22Rv1 (cell line): ENCODE measurements at regions not wholly inside any gene's neighbourhood (a gene's known extent, or its start where the extent isn't known, plus 50 kb on each side); places are given as distances from the start of the nearest gene placed in this dataset.

Experiments
- H3K27ac ChIP-seq: fragments of 450-650 bp; 2 replicates; pipeline ENCODE4 v1.5.1; 2017
- ZFX ChIP-seq: fragments of 450-650 bp; IDR thresholded peaks from 2 replicates; pipeline ENCODE4 v1.6.1; 2017; ENCODE audit warnings: antibody characterized with exemption, borderline replicate concordance
- TF ChIP-seq, protein P1 (sequence below): fragments of 450-650 bp; IDR thresholded peaks from 2 replicates; pipeline ENCODE4 v1.5.1; 2017; ENCODE audit warnings: mild to moderate bottlenecking

- TF ChIP-seq ZFX = no peak
- TF ChIP-seq, protein P1, sequence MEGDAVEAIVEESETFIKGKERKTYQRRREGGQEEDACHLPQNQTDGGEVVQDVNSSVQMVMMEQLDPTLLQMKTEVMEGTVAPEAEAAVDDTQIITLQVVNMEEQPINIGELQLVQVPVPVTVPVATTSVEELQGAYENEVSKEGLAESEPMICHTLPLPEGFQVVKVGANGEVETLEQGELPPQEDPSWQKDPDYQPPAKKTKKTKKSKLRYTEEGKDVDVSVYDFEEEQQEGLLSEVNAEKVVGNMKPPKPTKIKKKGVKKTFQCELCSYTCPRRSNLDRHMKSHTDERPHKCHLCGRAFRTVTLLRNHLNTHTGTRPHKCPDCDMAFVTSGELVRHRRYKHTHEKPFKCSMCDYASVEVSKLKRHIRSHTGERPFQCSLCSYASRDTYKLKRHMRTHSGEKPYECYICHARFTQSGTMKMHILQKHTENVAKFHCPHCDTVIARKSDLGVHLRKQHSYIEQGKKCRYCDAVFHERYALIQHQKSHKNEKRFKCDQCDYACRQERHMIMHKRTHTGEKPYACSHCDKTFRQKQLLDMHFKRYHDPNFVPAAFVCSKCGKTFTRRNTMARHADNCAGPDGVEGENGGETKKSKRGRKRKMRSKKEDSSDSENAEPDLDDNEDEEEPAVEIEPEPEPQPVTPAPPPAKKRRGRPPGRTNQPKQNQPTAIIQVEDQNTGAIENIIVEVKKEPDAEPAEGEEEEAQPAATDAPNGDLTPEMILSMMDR = no peak
- no peak overlapping the region for H3K27ac ChIP-seq
Measured at GRCh38 chr2:120678251-120678650, 57.4 kb upstream of the GLI2 start.

GRCh38 chr2:120678926-120679325 lies 56.7 kb upstream of the GLI2 start:
- TF ChIP-seq ZFX = no peak
- TF ChIP-seq, protein P1 = no peak
- no peak overlapping the region for H3K27ac ChIP-seq

DNA sequence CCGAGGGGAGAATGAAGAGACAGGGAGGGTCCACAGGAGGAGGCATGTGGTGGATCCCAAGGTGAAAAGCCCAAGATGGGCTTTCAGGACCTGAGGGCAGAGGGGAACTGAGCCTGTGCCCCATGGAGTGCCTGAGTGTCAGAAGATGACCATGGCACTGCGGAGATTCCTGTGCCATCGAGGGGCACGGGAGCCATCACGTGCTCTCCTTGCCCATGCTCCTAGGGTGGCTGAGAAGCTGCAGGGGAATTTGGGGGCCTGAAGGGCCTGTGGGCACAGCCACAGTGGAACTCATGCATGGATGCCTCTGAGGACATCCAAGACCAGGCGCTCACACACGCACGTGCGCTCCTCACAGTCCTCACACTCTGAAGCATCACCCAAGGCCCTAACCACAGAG lies 56.1 kb upstream of the GLI2 start:
- H3K27ac ChIP-seq = no peak overlapping the region
- TF ChIP-seq ZFX = no peak
- TF ChIP-seq, protein P1 = no peak

GRCh38 chr2:120680136-120680761 lies 55.4 kb upstream of the GLI2 start:
- no peak overlapping the region for H3K27ac ChIP-seq
- TF ChIP-seq, protein P1 = peak; percentile 40
- no peak for TF ChIP-seq ZFX

GRCh38 chr2:120681181-120681580 lies 54.5 kb upstream of the GLI2 start:
- no peak overlapping the region for H3K27ac ChIP-seq
- TF ChIP-seq ZFX = no peak
- TF ChIP-seq, protein P1 = no peak

GRCh38 chr2:120681696-120682288 lies 53.9 kb upstream of the GLI2 start:
- no peak overlapping the region for H3K27ac ChIP-seq
- TF ChIP-seq ZFX = no peak
- TF ChIP-seq, protein P1 = no peak

DNA sequence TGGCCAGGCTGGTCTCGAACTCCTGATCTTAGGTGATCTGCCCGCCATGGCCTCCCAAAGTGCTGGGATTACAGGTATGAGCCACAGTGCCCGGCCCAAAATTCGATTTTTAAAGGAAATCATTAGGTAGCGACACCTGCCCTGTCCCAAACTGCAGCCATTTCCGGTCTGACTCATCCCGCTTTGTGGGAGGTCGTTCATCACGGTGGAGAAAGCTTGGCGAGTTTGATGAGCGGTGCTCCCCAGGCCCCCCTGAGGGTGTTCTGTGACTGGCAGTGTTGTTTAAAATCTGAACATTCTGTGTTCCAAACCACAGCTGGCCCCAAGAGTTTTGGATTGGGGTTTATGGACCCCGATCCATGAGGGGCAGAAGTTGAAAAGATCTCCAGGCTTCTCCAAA lies 53.0 kb upstream of the GLI2 start:
- H3K27ac ChIP-seq = no peak overlapping the region
- TF ChIP-seq, protein P1 = no peak
- TF ChIP-seq ZFX = no peak
